T1000 (cell line): ENCODE measurements at regions not wholly inside any gene's neighbourhood (a gene's known extent, or its start where the extent isn't known, plus 50 kb on each side); places are given as distances from the start of the nearest gene placed in this dataset.
"Not testable (repeated sequence)": the region's sequence is repeated elsewhere in the genome, so short reads cannot be mapped to it uniquely, and the experiment has no call there.

ENCODE experiments used
- DNase-seq: peaks from one replicate; lab custom pipeline; 2025; ENCODE audit warnings: mixed read lengths; lab: John Stamatoyannopoulos, UW

DNA sequence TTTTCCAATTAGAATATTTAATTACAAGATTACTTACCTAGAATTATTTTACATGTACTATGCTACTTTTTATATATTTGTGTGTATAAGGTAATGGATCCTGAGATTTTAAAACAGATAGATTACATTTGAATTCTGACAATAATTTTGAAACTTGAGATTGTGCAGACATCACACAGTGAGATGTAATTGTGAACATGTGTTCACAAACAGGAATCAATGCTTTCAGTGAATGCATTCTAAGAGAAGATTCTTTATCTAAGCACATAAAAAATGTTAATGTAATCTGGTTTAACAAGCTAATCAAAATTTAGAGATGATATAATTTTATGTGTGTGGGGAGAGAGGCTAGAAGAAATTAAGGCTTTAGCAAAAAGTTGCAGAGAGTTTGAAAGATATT is 1925.5 kb downstream of the ARAP2 start:
- no peak for DNase-seq

DNA sequence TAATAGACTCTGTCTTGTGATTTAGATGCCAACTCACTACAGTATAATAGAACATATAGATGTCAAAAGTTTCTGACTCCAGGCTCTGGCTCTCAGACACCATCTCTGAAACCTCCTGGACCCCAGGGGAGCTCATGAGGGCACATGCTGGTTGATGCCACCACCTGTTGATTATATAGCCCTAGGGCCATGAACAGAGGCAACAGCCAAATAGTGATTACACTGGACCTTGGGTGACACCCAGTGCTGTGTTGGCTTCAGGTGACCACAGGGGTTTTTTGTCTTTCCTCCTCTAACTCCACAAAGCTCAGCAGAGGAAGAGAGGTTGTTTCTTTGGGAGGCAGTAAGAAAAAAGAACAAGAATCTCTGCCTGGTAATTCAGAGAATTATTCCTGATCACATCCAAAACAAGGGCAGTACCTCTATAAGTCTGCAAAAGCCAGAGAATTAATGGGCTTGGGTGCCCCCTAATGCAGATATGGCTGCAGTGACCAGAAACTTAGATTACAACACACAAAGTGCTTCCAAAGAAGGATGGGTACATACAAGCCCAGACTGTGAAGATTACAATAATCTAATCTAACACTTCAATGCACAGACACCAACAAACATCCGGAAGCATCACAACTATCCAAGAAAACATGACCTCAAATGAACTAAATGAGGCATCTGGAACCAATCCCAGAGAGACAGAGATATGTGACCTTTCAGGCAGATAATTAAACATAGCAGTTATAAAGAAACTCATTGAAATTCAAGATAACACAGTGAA is 1920.6 kb downstream of the ARAP2 start:
- no peak for DNase-seq

DNA sequence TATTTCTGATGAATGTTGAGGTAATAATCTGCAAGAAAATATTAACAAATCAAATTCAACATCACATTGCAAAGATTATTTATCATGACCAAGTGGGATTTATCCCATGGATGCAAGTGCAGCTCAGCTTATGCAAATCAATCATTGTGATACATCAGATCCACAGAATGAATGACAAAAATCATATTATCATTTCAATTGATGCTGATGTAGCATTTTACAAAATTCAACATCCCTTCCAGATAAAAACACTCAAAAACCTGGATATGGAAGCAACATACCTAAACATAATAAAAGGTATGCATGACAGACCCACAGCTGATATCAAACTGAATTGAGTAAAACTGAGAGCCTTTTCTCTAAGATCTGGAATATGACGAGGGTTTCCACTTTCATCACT is 1915.4 kb downstream of the ARAP2 start:
- DNase-seq: no peak

DNA sequence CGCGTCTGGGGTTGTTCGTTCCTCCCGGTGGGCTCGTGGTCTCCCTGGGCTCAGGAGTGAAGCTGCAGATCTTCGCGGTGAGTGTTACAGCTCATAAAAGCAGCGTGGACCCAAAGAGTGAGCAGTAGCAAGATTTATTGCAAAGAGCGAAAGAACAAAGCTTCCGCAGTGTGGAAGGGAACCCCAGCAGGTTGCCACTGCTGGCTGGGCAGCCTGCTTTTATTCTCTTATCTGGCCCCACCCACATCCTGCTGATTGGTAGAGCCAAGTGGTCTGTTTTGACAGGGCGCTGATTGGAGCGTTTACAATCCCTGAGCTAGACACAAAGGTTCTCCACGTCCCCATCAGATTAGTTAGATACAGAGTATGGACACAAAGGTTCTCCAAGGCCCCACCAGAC is 1909.2 kb downstream of the ARAP2 start:
- not testable (repeated sequence) for DNase-seq

DNA sequence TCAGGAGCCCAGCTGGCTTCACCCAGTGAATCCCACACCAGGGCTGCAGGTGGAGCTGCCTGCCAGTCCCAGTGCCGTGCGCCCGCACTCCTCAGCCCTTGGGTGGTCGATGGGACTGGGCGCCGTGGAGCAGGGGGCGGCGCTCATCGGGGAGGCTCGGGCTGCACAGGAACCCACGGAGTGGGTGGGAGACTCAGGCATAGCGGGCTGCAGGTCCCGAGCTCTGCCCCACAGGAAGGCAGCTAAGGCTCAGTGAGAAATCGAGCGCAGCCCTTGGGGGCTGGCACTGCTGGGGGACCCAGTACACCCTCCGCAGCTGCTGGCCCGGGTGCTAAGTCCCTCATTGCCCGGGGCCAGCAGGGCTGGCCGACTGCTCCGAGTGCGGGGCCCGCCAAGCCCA is 1908.8 kb downstream of the ARAP2 start:
- not testable (repeated sequence) for DNase-seq

DNA sequence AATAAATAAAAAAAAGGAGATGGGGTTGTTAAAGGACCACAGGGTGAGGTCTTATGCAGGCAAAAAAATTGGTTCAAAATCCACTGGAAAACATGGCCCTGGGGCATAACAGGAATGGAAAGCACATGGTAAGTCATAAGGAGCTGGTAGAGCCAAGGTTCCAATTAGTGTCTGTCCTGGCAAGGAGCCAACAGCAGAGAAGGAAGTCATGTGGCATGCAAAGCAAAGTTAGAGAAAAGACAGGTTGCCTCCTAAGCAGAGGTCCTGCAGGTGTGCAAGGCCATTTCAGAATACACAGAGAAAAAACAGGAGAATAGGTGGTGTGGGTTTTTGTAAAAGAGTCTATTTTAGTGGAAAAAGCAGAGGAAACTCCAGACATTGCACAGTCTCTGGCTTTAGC is 1881.7 kb downstream of the ARAP2 start:
- DNase-seq: no peak

DNA sequence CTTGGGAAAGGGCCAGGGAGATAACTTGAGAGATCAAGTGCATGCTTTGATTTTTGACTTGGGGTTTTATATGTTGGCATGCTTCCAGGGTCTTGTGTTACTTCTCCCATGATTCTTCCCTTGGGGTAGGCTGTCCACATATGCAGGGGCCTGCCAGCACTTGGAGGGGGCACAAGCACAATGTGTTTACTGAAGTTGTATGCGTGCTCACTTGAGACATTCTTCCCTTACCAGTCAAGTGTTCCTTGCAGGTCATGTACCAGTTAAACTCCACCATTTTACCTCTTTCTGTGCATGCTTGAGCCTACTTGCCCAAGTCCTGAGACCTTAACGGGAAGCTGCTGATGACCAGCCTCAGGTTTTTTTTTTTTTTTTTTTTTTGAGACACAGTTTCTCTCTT is 1880.5 kb downstream of the ARAP2 start:
- no peak for DNase-seq

DNA sequence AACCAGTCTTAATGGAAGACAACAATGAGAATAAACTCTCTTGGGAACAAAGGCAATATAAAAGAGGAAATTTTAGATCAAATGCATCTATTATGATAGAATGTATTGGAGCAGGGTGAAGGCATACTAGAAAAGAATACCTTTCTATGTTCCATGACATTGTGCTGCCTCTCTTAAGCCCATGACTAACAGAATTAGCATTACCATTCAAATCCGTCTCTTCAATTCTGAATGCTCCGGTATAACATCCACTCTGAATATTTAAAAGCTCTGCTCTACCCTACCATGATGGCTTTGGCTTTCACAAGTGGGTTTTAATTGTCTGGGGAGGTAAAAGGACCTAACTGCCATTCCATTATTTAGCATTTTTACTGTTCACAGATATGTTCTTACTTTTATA is 1878.4 kb downstream of the ARAP2 start:
- no peak for DNase-seq

DNA sequence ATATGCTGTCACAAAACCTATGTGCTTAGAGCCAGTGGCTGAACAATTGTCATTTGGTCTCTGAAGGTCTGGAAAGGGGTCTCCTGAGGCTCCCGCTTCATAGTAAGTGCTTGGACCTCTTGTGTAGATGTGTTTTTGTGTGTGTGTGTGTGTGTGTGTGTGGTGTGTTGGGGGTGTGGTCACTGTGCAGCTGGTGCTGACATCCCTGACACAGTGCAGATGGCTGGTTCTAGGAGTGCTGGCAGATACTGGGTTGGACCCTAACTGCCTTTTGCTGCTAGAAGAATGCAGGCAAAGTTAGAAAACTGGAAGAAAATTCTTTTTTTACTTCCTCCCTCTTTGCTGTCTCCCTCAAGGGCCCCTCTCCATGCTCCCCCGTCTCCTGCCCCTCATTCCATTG is 1872.6 kb downstream of the ARAP2 start:
- no peak for DNase-seq

DNA sequence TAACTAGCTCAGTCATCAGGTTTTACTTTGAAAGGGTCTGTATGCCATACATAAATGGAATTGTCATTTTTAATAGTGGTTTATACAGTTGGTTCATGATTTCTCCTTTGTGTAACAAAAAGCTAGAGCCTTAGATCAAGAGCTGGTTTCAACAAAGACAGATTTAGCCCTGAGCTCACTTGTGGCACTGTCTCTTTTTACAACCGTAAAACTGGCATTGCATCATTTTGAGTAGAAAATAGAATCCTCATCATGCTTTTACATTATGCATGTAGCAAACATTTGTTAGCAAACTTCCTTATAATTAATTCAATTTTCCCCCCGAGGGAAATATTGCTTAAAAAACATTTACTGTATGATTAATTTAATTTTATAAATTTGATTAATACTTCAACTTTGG is 1871.5 kb downstream of the ARAP2 start:
- no peak for DNase-seq

DNA sequence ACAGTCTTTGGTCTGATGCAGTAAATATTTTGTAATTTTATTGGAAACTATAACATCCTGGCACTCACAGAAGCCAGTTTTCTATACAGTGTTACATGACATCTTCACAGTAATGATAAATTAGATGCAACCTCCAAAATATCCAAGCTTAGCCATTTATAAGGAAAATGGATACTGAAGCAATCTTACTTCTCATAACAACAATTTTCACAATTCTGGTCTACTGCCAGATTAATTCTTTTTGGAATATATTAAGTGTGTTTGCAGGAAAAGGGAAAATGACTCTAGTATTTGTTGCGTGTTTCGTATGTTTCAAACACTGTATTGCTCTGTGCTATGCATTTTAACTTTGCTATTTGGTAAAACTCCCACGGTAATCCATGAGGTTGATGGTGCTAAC is 1870.9 kb downstream of the ARAP2 start:
- DNase-seq: no peak

DNA sequence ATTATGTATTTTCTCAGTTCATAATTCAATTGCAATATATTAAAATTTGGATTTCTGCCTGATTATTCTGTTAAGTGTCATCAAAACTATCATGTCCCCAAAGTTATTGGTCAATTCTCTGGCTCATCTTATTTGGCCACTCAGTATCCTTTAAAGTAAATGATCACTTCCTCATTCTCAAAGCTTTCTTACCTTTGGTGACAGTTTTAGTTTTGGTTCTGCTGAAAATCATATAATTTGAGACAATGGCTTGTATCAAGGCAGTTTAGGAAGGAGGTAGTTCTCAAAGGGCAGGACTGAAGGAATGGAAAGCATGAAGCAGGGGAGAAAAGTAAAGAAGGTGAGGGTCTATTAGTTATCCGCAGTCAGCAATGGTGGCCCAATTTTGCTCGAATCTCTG is 1832.1 kb downstream of the ARAP2 start:
- no peak for DNase-seq

DNA sequence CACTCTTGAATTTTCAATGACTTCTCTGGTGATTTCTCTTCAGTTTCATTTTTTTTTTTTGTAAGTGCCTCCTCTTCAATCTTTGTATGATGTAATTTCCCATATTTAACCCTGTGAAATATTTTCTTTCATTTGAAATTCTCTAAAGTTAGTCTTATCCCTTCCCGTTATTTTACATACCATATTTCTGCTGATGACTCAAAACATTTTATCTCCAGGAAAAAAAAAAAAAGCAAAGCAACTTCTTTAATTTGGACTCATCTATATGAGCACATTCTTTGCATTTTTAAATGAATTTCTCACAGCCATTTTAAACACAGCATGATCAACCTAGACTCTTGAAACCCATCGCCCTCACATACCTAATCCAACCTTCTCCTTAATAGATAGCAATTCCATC is 1831.4 kb downstream of the ARAP2 start:
- DNase-seq: no peak

DNA sequence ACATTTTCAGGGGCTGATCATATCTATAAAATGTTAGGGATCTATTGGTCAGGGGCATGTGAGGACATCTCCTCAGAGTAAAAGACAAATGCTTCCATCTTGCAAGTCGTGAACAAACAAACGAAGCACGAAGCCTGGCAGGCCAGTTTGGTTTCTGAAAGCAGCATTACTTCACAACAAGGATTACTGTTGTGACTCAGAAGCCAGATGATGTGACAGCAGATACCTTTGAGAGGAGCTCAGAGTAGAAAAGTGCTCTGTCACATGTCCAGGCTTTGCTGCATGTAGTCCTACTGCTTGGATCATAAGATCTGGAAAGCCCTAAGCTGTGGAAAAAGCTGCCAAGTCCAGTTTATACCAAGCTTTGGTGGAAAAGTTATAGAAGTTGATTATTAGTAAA is 1827.2 kb downstream of the ARAP2 start:
- no peak for DNase-seq

DNA sequence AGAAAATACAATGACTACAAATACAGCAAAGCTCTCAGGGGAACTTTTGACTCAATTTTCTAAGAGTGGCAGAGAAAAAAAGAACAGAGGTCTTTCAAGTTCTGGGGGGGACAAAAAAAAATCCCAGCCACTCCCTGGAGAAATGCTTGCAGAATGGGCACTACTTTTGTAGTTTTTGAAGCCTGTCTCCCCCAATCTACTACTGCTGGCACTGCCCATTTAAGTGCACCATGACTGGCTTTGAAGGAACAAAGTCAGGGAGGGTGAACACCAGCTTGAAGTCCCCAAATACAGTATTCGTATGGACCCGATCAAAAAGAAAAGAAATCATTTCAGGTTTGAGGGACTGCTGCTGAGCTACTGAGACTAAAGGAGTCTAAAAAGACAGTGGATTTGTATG is 1824.4 kb downstream of the ARAP2 start:
- no peak for DNase-seq

DNA sequence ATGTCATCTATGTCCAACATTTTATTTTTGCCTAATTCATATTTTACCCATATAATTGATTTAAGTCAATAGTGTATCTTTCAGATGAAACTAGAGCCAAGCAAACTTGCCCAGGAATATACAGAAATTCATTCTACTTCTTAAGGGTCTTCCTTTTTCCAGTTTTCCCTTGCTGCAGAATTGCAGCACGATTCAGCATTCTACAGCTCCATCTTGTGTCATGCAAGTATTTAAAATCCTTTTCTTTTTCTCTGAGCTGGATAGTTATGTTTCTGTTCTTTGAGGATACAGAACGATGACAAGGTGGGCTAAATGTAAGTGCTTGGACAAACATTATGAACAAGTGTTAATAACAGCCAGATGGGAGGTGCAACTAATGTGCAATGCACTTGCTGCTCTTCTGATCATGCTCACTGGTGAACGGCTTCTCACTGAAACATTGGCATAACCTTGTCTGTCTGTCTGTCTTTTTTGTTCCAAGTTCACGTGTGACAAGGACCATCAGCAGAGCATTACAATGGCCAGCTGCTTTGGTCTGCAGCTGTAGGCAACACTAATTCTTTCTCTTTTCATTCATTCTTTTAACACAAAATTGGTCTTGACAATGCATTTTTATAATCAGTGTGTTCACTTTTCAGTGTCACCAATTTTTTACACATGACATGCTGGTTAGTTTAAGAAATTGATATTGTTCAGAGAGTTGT is 1821.7 kb downstream of the ARAP2 start:
- DNase-seq: no peak

DNA sequence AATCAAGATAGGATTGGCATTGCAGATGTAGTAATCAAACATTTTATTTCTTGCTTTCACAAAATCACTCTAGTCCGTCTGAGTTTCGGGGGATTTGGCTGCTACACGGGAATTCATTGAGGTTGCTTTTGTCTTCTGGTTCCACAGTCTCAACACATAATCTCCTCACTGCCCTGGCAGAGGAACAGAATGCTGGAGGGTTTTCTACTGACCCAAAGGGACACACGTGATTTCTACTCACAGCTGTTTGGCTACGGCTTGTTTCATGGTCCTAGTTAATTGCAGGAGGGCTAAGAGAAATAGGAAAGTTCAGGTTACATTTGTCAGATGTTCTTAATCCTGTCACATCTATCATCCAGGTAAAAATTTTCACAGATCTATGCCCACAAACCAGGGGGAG is 1811.6 kb downstream of the ARAP2 start:
- no peak for DNase-seq

DNA sequence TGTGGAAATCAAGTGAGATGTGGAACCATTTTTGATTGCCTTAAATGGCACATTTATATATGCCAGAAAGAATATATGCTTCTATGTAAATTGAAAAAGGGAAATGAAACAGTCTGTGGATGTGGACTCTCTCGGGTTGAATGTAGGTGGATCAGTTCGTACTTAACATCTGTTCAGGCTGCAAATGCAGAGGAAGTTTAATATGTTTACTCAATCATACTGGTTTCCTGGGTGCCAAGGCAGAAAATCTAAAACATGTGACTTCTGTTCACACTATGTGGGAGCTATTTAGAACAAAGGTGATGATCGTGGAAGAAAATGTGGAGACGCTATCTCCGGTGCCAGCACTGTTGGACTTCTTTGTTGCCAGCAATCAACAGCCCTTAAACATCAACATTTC is 1809.9 kb downstream of the ARAP2 start:
- not testable (repeated sequence) for DNase-seq

DNA sequence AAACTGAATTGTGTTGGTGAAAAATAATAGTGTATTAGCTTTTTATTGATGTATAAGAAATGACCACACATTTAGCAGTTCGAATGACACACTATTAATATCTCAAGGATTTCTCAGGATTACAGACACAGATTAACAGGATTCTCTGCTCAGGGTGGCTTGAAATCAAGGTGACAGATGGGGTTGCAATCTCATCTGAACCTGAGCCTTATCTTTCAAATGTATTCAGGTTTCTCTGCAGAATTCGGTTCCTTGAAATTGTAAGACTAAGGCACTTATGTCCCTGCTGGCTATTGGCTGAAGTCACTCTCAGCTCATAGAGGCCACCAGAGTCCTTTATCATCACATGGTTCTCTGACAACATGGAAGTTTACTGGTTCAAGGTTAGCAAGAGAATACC is 1780.1 kb downstream of the ARAP2 start:
- no peak for DNase-seq

DNA sequence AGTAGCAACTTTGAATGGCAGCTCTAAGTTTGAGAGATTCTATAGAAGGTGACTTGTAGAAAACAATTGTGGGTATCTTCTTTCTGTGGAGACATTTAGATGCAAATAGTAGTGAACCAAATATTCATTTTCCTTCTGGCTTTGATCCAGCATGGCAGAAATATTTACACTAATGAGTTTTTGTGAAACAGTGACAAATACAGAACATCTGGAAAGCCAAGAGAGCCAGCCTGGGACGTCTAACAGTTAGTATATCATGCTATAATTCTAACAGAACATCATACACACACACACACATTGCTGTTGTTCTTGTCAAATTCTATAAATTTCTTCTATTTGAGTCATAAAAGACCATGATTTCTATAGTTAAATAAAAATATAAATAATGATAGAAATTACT is 1777.9 kb downstream of the ARAP2 start:
- DNase-seq: no peak

DNA sequence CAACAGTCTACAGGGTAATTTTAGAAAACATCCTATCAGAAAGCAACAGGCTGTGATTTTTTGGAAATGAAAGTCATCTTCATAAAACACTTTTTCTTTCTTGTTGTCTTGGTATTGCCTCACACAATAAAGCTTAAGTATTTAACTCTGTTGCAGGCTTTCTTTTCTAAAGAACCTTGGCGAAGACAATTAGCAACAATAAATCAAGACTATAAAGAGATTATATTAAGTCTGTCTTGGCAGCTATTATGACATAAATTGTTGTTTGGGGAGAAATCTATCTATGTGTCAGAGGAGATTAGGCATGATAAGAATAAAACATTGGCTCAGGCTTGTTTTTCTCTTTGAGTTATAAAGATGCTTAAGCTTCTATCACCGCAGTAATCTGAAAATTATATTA is 1774.8 kb downstream of the ARAP2 start:
- DNase-seq: no peak

DNA sequence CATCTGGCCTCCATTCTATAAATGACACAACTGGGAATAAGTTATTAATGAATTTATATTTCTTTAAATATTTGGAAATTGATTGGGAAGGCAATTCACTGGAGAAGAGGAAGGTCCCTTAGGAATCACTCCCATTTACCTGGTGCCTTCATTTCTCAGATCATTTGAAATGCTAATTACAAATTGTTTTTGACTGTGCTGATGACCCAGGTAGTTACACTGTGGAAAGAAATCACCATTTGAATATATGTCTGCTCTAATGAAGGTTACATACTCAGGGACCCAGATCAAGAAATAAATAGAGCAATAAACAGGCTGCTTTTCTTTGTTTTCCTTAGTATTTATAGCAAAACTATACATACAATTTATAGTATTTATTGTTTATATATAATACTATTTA is 1759.1 kb downstream of the ARAP2 start:
- DNase-seq: no peak

DNA sequence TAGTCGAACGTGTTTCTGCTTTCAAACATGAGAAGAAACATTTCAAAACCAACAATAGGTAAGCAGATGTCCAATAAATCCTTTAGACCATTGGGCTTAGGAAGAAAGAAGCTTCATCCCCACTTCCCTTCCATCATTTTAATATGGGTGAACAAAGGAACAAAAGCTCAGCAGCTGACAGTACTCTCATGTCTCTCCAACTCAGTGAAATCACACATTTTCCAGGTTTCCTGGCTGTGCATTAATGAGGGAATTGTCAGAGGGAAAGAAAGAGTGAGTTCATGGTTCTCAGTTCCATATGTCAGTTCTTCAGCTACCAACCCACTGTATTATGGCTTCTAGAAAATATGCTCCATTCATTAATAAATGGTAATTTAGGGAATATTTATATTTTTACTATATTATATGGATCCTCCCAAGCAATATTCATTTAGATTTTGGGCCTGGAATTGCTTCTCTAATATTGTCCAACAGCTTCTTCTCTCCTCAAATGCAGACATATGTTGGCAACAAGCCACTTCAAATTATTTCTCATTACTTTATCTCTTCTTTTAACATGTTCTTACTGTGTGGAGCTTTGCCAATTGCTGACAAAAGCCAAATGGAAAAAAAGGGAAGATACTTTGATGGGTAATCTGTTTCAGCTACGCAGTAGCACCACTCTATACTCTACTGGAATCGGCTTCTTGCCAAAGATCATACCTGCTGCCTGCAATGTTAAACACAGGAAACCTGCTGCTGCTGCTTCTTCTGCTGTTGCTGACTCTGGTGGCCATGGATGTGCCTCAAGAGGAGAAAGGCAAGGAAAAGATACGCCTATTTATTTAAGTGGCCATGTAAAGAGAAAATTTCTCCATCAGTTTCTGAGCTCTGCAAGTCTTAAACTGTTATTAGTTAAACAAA is 1757.6 kb downstream of the ARAP2 start:
- DNase-seq: no peak
